ENCODE measurements at regions not wholly inside any gene's neighbourhood (a gene's known extent, or its start where the extent isn't known, plus 50 kb on each side); places are given as distances from the start of the nearest gene placed in this dataset.

DNA sequence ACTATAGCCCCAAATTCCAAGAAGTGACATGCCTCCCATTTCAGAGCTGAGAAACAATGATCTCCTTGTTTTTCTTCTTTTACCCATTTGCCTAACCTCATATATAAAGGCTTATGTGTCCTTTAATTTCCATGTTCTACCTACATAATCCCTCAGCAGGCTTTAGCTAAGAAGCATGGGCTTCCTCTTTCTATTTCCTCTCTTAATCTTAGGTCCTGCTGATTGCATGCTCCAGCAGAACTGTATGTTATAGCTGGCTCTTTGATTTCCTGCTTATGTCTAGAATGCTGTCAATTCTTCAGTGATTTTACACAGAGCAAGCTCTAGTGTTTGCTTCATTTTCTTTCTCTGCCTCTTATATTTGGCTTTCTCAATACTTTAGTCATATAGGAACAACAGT lies 151.7 kb upstream of the COX10 start:
- DNase-seq (ENCODE audit: low read depth) (no peak), FAIRE-seq (no peak)
- H3K4me3 ChIP-seq (ENCODE audit: low read depth, low read length): no peak overlapping the region
- H3K36me3 ChIP-seq (ENCODE audit: control insufficient read depth, insufficient read depth, low read length): no peaks in the 10 kb centered on the region
- TF ChIP-seq, protein P1, sequence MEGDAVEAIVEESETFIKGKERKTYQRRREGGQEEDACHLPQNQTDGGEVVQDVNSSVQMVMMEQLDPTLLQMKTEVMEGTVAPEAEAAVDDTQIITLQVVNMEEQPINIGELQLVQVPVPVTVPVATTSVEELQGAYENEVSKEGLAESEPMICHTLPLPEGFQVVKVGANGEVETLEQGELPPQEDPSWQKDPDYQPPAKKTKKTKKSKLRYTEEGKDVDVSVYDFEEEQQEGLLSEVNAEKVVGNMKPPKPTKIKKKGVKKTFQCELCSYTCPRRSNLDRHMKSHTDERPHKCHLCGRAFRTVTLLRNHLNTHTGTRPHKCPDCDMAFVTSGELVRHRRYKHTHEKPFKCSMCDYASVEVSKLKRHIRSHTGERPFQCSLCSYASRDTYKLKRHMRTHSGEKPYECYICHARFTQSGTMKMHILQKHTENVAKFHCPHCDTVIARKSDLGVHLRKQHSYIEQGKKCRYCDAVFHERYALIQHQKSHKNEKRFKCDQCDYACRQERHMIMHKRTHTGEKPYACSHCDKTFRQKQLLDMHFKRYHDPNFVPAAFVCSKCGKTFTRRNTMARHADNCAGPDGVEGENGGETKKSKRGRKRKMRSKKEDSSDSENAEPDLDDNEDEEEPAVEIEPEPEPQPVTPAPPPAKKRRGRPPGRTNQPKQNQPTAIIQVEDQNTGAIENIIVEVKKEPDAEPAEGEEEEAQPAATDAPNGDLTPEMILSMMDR (IDR thresholded peaks at IDR 0.05; ENCODE audit: insufficient read depth, low read length, severe bottlenecking): no peak
- no peaks in the 10 kb centered on the region for H3K27me3 ChIP-seq (ENCODE audit: control insufficient read depth, insufficient read depth, low read length)

DNA sequence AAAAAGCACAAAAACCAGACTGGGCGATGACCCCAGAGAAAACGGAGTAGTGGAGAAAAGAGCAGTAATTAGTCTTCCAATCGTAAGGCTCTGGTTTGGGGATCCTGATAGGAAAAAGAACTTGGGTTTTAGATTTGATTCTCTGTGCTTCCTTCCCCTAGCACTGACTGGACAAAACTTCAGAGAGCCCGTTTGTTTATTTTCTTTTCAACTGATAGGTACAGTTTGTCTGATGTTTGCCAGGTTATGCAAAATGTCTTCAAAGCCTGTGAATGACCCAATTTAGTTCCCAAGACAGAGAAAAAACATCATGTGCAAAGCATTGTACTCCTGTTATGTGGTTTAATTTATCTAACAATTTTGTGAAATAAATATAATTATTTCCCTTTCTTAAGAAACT lies 151.1 kb upstream of the COX10 start:
- FAIRE-seq: no peak

DNA sequence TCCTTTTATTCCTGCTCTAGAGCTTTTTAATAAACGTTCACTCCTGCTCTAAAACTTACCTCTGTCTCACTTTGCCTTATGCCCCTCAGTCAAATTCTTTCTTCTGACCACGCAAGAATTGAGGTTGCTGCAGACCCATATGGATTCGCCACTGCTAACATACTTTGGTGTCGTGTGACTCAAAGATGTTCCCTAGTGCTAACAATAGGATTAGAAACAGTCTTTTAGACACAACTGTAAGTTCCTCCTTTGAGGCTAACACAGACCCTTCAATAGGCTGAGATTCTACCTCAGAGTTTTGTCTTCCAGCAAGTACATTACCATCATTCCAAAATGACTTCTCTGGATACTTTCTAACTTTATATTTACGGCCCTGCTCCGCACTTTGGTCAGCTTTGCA lies 149.5 kb upstream of the COX10 start:
- Histone ChIP-seq H3K36me3 (ENCODE audit: control insufficient read depth, insufficient read depth, low read length) (no peaks in the 10 kb centered on the region), H3K4me3 (ENCODE audit: low read depth, low read length) (no peak overlapping the region), H3K27me3 (ENCODE audit: control insufficient read depth, insufficient read depth, low read length) (no peaks in the 10 kb centered on the region)
- TF ChIP-seq, protein P1 (IDR thresholded peaks at IDR 0.05; ENCODE audit: insufficient read depth, low read length, severe bottlenecking): no peak
- FAIRE-seq (no peak), DNase-seq (ENCODE audit: low read depth) (no peak)

More for the DNA sequence above, 151.1 kb upstream of the COX10 start:
- TF ChIP-seq, protein P1 (IDR thresholded peaks at IDR 0.05; ENCODE audit: insufficient read depth, low read length, severe bottlenecking): no peak
- no peaks in the 10 kb centered on the region for H3K27me3 ChIP-seq (ENCODE audit: control insufficient read depth, insufficient read depth, low read length)
- no peak overlapping the region for H3K4me3 ChIP-seq (ENCODE audit: low read depth, low read length)
- H3K36me3 ChIP-seq (ENCODE audit: control insufficient read depth, insufficient read depth, low read length): no peaks in the 10 kb centered on the region
- DNase-seq (ENCODE audit: low read depth): no peak

DNA sequence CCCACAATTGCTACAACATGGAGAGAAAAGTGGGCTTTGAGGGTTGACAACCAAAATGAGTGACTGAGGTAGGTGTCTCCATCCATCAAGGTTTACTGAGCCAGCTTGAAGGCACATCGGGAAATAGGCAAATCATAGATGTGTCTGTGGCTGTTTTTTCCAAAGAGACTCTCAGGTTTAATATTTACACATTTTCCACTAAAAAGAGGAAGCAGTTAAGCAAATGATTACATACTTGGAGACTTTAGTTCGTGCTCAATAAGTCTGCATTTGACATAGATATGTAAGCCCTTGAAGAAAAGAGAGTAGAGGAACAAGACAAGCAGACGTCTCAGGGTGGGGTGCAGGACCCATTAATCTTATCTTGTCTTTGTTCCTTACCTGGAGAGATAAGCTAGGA lies 148.9 kb upstream of the COX10 start:
- no peak overlapping the region for H3K4me3 ChIP-seq (ENCODE audit: low read depth, low read length)
- DNase-seq (ENCODE audit: low read depth) (no peak), FAIRE-seq (no peak)
- no peaks in the 10 kb centered on the region for H3K27me3 ChIP-seq (ENCODE audit: control insufficient read depth, insufficient read depth, low read length)
- TF ChIP-seq, protein P1 (IDR thresholded peaks at IDR 0.05; ENCODE audit: insufficient read depth, low read length, severe bottlenecking): no peak
- no peaks in the 10 kb centered on the region for H3K36me3 ChIP-seq (ENCODE audit: control insufficient read depth, insufficient read depth, low read length)

DNA sequence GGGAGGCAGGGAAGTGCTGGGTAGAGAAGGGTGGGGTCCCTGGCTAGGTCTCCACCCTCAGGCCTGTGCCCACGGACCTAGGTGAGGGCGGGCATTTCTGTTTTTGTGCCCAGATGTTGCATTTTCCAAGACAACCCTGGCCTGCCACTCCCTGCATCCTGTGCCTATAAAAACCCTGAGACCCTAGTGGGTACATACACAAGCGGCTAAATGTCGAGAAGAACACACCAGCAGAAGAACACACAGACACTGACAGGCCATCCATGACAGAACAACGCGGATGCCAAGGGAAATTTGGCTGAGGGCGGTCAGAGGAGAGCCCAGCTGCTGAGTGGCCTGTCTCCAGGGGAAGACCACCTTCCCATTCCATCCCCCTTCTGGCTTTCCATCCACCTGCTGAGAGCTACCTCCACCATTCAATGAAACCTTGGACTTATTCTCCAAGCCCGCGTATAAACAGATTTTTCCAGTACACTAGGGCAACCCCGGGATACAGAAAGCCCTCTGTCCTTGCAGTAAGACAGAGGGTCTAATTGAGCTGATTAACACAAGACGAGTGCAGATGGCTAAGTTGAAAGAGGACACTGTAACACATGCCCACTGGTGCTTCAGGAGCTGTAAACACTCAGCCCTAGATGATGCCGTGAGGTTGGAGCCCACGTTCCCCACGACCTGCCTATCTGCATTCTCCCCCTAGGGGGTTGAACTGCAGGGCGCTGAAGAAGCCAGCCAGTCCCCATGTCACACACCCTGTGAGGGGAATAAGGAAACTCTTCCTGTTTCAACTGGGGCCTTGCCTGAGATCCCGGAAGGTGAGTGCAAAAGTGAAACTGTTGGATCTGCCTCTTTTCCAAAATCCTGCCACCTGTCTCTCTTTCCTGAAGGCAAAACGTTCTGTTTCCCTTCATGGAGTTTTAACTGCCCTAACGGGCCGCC lies 147.2 kb upstream of the COX10 start:
- Histone ChIP-seq H3K36me3 (ENCODE audit: control insufficient read depth, insufficient read depth, low read length) (no peaks in the 10 kb centered on the region), H3K4me3 (ENCODE audit: low read depth, low read length) (no peak overlapping the region), H3K27me3 (ENCODE audit: control insufficient read depth, insufficient read depth, low read length) (no peaks in the 10 kb centered on the region)
- TF ChIP-seq, protein P1 (IDR thresholded peaks at IDR 0.05; ENCODE audit: insufficient read depth, low read length, severe bottlenecking): no peak
- FAIRE-seq: peak; percentile 86
- DNase-seq (ENCODE audit: low read depth): no peak

Measured in bronchial epithelial cell (primary cell).